Medulla oblongata (tissue), 1 donor: ENCODE measurements at regions not wholly inside any gene's neighbourhood (a gene's known extent, or its start where the extent isn't known, plus 50 kb on each side); places are given as distances from the start of the nearest gene placed in this dataset.

Source experiments
- DNase-seq: peaks from one replicate; pipeline ENCODE4 v3.0.0-alpha.2; 2015; ENCODE audit errors: extremely low spot score

- no peak for DNase-seq
Observed at GRCh38 chr2:15718944-15719323, 127.3 kb downstream of the DDX1 start.

DNA sequence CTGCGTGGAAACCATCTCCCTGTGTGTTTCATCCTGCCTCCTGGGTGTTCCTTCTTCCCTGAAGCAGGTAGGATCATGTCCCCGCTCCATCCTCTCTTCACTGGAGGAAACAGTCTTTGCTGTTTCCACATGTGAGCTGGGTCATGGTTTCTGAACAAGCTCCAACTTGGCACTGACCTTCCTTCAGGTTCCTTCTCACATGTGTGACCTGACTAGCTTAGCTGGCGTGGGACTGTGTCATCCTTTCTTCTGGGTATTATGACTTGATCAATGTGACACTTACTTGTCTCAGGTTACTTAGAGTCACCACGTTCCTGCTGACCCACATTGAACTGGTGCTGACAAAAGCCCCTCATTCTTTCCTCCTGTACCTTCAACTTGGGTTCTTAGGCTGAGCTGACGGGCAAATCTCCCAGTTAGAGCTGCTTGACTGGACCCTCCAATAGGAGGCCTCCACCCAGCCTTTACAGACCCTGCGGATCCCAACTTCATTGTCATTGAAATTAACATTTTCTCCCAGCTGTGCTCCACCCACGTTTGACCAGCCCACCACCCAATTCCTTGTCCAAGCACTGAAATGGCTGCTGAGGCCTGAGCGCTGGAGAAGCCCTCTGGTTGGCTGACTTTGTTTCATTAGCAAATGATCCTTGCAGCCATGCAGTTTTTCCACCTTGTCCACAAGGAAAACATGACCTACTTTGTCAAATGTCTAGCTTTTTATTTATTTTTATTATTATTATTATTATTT lies 128.1 kb downstream of the DDX1 start:
- DNase-seq, result no peak

- DNase-seq, result no peak
Observed at GRCh38 chr2:15720561-15721307, 129.1 kb downstream of the DDX1 start.

GRCh38 chr2:15721411-15722067 lies 129.9 kb downstream of the DDX1 start:
- DNase-seq, result no peak

GRCh38 chr2:15722980-15723379 lies 131.3 kb downstream of the DDX1 start:
- DNase-seq, result no peak

DNA sequence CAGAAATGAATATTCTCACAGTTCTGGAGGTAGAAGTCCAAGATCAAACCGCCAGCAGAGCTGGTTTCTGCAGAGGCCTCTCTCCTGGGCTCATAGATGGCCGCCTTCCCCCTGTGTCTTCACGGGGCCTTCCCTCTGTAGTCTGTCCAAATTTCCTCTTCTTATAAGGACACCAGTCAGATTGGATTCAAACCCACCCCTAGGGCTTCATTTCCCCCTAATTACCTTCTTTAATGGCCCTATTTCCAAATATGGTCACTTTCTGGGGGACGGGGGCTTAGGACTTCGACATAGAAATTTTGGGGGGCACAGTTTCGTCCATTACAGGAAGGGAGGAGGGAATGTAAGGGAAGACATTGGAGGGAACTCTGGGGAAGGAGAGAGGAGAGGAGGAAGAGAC lies 132.6 kb downstream of the DDX1 start:
- no peak for DNase-seq

DNA sequence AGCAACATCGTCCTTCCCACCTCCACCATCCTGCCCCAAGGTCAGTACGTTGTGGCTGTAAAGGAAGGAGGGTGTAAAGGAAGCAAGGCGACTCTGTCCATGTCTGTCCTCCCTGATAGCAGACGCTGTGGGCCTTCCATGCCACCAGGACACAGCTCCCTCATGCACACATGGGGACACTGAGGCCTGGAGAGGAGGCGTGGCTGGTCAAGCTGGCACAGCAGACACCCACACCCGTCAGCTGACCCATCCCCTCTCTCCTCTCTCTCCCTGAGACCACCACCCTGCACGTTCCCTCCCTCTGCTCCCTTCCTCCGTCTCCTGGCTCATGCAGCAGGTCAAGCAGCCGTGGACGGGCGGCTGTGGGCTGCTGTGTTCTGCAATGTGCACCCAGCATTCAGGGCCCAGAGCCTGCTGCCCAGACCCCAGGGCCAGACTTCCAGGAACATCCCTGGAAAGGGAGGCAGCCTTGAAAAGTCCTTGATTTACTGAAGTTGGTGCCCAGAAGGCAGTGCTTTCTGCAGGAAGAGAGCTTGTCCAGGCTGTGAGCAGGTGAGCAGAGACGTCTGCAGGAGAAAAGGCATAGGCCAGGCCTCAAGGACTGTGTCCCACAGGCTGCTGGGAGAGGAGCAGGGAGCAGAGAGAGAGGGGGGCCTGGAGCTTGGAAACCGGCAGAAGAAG lies 133.6 kb downstream of the DDX1 start:
- DNase-seq, result no peak

- DNase-seq, result no peak
Observed at GRCh38 chr2:15725782-15726112, 134.1 kb downstream of the DDX1 start.

DNA sequence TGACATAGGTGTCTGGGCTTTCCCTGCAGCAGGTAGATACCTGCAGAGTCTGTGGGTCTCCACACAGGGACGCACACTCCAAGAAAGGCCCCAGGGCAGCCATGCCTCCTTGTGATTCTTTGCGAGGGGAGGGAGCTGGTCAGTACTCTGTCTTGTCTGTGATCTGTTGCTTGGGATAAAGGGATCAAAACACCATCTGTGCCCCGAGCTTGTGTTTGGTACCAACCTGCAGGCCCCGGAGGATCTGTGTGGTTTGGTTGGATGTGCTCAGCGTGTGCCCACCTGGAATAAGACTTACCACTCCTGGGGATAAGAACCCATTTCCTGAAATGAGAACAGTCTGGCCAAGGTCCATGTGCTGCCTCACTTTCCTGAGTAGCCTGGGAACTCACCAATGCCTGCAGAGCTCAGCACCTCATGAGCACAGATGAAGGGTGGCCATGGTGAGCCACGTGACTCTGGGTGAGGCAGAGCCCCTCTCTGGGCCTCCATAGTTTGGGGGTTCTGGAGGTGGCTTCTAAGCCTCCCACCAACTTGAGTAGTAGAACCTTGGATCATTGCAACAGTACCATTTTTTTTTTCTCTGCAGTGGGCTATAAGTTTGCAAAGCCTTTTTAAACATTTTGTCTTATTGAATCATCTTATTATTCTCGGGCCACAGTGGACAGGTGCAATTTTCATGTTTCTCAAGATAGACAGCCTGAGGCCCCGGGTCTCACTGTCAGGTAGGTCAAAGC lies 134.8 kb downstream of the DDX1 start:
- no peak for DNase-seq

DNA sequence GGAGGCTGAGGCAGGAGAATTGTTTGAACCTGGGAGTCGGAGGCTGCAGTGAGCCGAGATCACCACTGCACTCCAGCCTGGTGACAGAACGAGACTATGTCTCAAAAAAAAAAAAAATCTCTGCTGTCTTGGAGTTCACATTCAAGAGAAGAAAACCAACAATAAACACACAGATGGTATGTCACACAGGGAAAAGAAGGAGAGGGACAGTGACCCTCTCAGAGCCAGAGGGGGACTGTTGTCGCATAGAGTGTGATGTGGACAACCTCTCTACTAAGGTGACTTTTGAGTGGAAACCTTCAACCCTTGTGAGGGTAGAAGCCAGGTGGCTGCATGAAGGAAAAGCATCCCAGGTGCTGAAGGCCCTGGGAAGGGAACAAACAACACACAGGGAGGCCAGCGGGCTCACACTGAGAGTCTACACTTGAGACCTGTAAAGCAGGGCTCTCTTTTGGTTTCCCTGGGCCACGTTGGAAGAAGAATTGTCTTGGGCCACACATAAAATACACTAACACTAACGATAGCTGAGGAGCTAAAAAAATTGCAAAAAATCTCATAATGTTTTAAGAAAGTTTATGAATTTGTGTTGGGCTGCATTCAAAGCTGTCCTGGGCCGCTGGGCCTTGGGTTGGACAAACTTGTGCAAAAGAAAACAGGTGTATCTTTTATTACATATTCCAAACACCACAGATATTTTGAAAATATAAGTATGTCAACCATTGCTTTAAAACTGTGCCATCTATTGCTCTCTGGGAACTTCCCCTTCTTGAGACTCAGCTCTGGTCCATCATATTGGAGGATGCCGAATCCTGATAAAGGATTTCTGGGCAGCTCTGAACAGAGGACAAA lies 136.0 kb downstream of the DDX1 start:
- DNase-seq, result no peak

DNA sequence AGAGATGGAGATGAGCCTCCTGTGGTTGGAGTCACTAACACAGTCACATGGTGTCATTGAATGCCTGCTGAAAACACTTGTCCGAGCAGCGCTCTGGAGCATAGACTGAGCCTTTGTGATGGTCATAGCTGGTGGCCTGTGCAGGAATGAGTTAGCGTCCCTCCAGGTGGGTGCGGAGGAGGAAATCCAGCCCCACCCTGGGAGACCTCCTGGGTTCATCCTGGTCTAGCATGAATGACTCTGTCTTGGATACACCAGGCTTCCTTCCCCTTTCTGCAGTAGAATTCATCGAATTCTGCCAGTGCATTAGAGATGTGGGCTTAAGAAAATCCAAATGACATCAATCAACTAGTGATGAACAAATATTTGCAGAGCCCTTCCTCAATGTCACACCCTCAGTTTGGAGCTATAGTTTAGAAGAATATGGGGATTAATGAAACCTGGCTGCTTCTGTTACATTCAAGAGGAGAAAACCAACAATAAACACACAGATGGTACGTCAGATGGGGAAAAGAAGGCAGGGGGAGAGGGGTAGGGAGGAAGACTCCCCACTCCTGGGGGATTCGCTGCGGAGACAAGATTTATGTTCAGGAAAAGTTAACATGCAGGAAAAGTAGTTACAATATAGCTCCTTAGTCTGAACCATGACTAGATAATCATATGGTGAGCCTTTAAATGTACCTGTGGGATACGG lies 136.7 kb downstream of the DDX1 start:
- peak; percentile 84 for DNase-seq

- DNase-seq, result no peak
Observed at GRCh38 chr2:15729001-15729400, 137.3 kb downstream of the DDX1 start.

DNA sequence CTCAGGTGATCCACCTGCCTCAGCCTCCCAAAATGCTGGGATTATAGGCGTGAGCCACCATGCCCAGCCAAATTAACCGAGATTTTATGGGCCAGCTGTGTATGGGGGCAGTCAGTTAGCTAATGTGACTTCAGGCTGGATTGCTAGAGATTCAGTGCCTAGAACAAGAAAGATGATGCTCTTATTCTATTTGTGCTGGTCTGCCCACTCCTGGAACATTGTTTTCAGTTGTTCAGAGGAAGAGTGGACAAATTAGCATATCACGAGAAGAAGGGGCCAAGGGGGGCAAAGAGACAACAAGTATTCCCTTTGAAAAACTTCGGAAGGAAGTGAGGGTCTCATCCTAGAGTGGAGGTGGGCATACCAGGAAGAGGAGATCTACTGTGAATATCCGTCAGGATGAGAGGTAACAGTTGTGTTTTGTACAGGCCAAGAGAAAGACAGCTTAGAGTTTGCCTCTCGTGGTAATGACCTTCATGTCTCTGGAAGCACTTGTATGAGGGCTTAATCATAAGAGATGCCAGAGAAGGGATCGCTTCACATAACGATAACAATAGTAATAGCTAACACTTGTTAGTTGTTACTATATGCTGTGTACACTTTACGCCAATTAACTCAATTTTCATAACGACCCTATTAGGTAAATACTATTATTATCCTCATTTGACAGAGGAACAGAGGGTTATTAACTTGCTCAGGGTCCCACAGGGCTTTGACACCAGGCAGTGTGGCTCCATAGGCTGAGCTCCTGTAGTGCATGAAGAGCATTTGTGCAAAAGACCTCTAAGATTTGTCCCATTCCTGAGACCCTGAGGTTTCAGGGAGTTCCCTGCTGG lies 138.3 kb downstream of the DDX1 start:
- DNase-seq, result no peak

GRCh38 chr2:15730545-15731212 lies 139.0 kb downstream of the DDX1 start:
- DNase-seq, result peak; percentile 93

DNA sequence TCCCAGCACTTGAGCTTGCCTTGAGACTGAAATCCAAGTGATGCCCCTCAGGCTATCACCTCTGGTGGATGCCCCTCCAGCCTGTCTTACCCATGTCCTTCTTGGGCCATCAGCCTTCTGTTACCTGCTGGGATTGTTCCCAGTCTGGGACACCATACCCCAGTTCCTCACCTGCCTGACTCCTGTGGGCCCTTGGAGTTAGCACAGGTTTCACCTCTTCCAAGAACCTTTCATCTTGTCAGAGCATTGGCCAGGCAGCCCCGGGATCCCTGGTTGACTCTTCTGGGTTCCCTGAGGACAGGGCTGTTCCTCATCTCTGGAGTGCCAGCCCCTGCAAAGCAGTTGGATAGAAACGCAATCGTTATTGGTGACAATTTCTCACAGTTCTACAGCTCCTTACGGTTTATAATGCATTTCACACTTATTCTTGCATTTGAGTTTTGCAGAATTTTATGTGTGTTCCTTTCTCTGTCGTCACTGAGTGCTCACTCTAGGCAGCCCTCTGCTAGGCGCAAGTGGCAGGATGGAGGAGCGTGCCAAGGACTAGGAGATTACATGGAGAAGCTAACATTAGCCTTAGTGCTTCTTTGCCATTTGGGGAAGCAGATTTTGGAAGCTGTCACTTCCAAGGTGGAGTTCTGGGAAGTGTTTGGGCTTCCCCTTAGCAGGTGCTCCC lies 139.7 kb downstream of the DDX1 start:
- DNase-seq, result no peak

GRCh38 chr2:15731889-15732271 lies 140.2 kb downstream of the DDX1 start:
- no peak for DNase-seq

- DNase-seq, result no peak
Observed at GRCh38 chr2:15732341-15733077, 140.8 kb downstream of the DDX1 start.
